Osteoblast (primary cell): ENCODE measurements at regions not wholly inside any gene's neighbourhood (a gene's known extent, or its start where the extent isn't known, plus 50 kb on each side); places are given as distances from the start of the nearest gene placed in this dataset.

Source experiments
- DNase-seq: peaks from one replicate; pipeline ENCODE4 v3.0.0; 2011; ENCODE audit warnings: low spot score, mixed read lengths; ENCODE audit not compliant: insufficient read length; ENCODE audit errors: missing footprints
- H2AFZ ChIP-seq: 2 replicates; pipeline ENCODE4 v1.6.0; 2011; ENCODE audit warnings: mild to moderate bottlenecking, low read length
- H3K27ac ChIP-seq: 2 replicates; pipeline ENCODE4 v1.5.1; 2011; ENCODE audit warnings: mild to moderate bottlenecking, low read depth, low read length, moderate library complexity
- H3K27me3 ChIP-seq: 2 replicates; pipeline ENCODE4 v1.6.0; 2012; ENCODE audit warnings: mild to moderate bottlenecking, control low read depth, inconsistent platforms, low read length, moderate library complexity; ENCODE audit not compliant: insufficient read depth
- H3K36me3 ChIP-seq: 2 replicates; pipeline ENCODE4 v1.5.1; 2011; ENCODE audit warnings: mild to moderate bottlenecking, low read length, control low read depth, moderate library complexity; ENCODE audit not compliant: insufficient read depth
- H3K4me1 ChIP-seq: 2 replicates; pipeline ENCODE4 v1.5.1; 2011; ENCODE audit warnings: mild to moderate bottlenecking, low read length, control low read depth, moderate library complexity; ENCODE audit not compliant: insufficient read depth
- H3K4me2 ChIP-seq: 2 replicates; pipeline ENCODE4 v1.6.0; 2011; ENCODE audit warnings: mild to moderate bottlenecking, low read length; ENCODE audit not compliant: insufficient read depth
- H3K4me3 ChIP-seq: fragments of 200-600 bp; sonication (generic); 3 replicates; pipeline ENCODE4 v1.5.1; 2012; ENCODE audit warnings: mild to moderate bottlenecking, low read length, inconsistent platforms; ENCODE audit not compliant: insufficient read depth
- H3K79me2 ChIP-seq: 2 replicates; pipeline ENCODE4 v1.6.0; 2012; ENCODE audit warnings: mild to moderate bottlenecking, low read length, control low read depth, inconsistent platforms; ENCODE audit not compliant: insufficient read depth
- H3K9me3 ChIP-seq: 2 replicates; pipeline ENCODE4 v1.5.1; 2011; ENCODE audit warnings: low read depth, low read length, control low read depth
- H4K20me1 ChIP-seq: 2 replicates; pipeline ENCODE4 v1.6.0; 2012; ENCODE audit warnings: mild to moderate bottlenecking, low read length, control low read depth; ENCODE audit not compliant: insufficient read depth
- TF ChIP-seq, protein P1 (sequence below): IDR thresholded peaks from 2 replicates; pipeline ENCODE4 v1.5.1; 2011; ENCODE audit warnings: mild to moderate bottlenecking, low read depth, low read length, moderate library complexity; ENCODE audit errors: extremely low read depth

- no peaks in the 10 kb centered on the region for H3K4me1 ChIP-seq
- no peak overlapping the region for H3K4me3 ChIP-seq
- H3K4me2 ChIP-seq = no peak overlapping the region
- H3K79me2 ChIP-seq = no peaks in the 10 kb centered on the region
- H3K27ac ChIP-seq = no peak overlapping the region
- no peak overlapping the region for H2AFZ ChIP-seq
- H4K20me1 ChIP-seq = no peaks in the 10 kb centered on the region
- no peaks in the 10 kb centered on the region for H3K27me3 ChIP-seq
- no peaks in the 10 kb centered on the region for H3K9me3 ChIP-seq
- no peaks in the 10 kb centered on the region for H3K36me3 ChIP-seq
- TF ChIP-seq, protein P1, sequence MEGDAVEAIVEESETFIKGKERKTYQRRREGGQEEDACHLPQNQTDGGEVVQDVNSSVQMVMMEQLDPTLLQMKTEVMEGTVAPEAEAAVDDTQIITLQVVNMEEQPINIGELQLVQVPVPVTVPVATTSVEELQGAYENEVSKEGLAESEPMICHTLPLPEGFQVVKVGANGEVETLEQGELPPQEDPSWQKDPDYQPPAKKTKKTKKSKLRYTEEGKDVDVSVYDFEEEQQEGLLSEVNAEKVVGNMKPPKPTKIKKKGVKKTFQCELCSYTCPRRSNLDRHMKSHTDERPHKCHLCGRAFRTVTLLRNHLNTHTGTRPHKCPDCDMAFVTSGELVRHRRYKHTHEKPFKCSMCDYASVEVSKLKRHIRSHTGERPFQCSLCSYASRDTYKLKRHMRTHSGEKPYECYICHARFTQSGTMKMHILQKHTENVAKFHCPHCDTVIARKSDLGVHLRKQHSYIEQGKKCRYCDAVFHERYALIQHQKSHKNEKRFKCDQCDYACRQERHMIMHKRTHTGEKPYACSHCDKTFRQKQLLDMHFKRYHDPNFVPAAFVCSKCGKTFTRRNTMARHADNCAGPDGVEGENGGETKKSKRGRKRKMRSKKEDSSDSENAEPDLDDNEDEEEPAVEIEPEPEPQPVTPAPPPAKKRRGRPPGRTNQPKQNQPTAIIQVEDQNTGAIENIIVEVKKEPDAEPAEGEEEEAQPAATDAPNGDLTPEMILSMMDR = no peak
- DNase-seq = no peak
Observed at GRCh38 chr4:12170308-12170707, 741.6 kb upstream of the HS3ST1 start.

- Histone ChIP-seq H3K27me3 (no peaks in the 10 kb centered on the region), H3K36me3 (no peaks in the 10 kb centered on the region), H3K4me1 (no peaks in the 10 kb centered on the region), H3K4me3 (no peak overlapping the region), H3K27ac (no peak overlapping the region), H4K20me1 (no peaks in the 10 kb centered on the region), H3K4me2 (no peak overlapping the region), H2AFZ (no peak overlapping the region), H3K9me3 (no peaks in the 10 kb centered on the region), H3K79me2 (no peaks in the 10 kb centered on the region)
- TF ChIP-seq, protein P1 = no peak
- no peak for DNase-seq
Observed at GRCh38 chr4:12165616-12166015, 736.9 kb upstream of the HS3ST1 start.

GRCh38 chr4:12146339-12146738 lies 717.6 kb upstream of the HS3ST1 start:
- Histone ChIP-seq H3K4me1 (no peaks in the 10 kb centered on the region), H3K79me2 (no peaks in the 10 kb centered on the region), H3K36me3 (no peaks in the 10 kb centered on the region), H3K27me3 (no peaks in the 10 kb centered on the region), H3K4me2 (no peak overlapping the region), H3K4me3 (no peak overlapping the region), H2AFZ (no peak overlapping the region), H4K20me1 (no peaks in the 10 kb centered on the region), H3K9me3 (no peaks in the 10 kb centered on the region), H3K27ac (no peak overlapping the region)
- no peak for DNase-seq
- TF ChIP-seq, protein P1 = no peak

DNA sequence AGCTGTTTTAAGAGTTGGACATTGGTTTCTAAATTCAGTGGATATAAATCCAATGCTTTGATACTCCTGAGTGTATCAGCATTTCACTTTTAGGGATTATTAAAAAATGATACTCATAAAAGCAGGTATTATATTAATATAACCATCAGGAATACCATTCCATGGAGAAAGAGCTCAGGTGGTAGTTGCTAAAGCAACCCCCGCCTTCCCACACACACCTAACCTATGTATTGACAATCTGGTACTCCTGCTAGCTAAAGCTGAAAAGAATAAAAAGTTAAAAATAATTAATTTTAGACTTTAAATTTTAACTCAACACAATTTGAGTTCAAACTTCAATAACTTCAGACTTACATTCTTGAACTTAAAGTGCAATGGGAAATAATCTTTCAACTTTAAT lies 717.1 kb upstream of the HS3ST1 start:
- no peaks in the 10 kb centered on the region for H3K9me3 ChIP-seq
- no peak overlapping the region for H3K4me2 ChIP-seq

More for the DNA sequence above, 717.1 kb upstream of the HS3ST1 start:
- Histone ChIP-seq H2AFZ (no peak overlapping the region), H4K20me1 (no peaks in the 10 kb centered on the region), H3K79me2 (no peaks in the 10 kb centered on the region), H3K36me3 (no peaks in the 10 kb centered on the region), H3K27me3 (no peaks in the 10 kb centered on the region), H3K4me1 (no peaks in the 10 kb centered on the region), H3K4me3 (no peak overlapping the region), H3K27ac (no peak overlapping the region)
- TF ChIP-seq, protein P1 = no peak
- no peak for DNase-seq
